DND-41 (cell line): ENCODE measurements at regions not wholly inside any gene's neighbourhood (a gene's known extent, or its start where the extent isn't known, plus 50 kb on each side); places are given as distances from the start of the nearest gene placed in this dataset.

Source experiments
- ATAC-seq: fragments of 200-7000 bp; cut with Tn5 transposase; 3 replicates; pipeline ENCODE4 v1.9.1; 2021; ENCODE audit warnings: low read depth; ENCODE audit not compliant: insufficient read depth
- DNase-seq: peaks from one replicate; pipeline ENCODE4 v3.0.0-alpha.2; 2020
- H2AFZ ChIP-seq: 2 replicates; pipeline ENCODE4 v1.6.0; 2012; ENCODE audit warnings: low read depth, low read length
- H3K27ac ChIP-seq: 2 replicates; pipeline ENCODE4 v1.5.1; 2012; ENCODE audit warnings: low read length, inconsistent platforms
- H3K27me3 ChIP-seq: fragments of 200-600 bp; sonication (generic); 2 replicates; pipeline ENCODE4 v1.6.0; 2012; ENCODE audit warnings: low read length, mild to moderate bottlenecking, inconsistent platforms; ENCODE audit not compliant: insufficient read depth, poor library complexity
- H3K36me3 ChIP-seq: 2 replicates; pipeline ENCODE4 v1.5.1; 2012; ENCODE audit warnings: low read length, inconsistent platforms; ENCODE audit not compliant: insufficient read depth
- H3K4me1 ChIP-seq: 2 replicates; pipeline ENCODE4 v1.5.1; 2012; ENCODE audit warnings: mild to moderate bottlenecking, low read length; ENCODE audit not compliant: insufficient read depth
- H3K4me2 ChIP-seq: 2 replicates; pipeline ENCODE4 v1.6.0; 2012; ENCODE audit warnings: mild to moderate bottlenecking, moderate library complexity, low read length, inconsistent platforms; ENCODE audit not compliant: insufficient read depth
- H3K4me3 ChIP-seq, 2 experiments: fragments of 200-600 bp in 1 of 2; shearing (Covaris generic) in 1 of 2; 2 replicates each; pipeline ENCODE4 v1.5.1; 2012 to 2016; ENCODE audit warnings: inconsistent platforms in 2 of 2, low read length in 2 of 2, mild to moderate bottlenecking in 2 of 2, low read depth in 1 of 2, moderate library complexity in 1 of 2
- H3K79me2 ChIP-seq: 2 replicates; pipeline ENCODE4 v1.6.0; 2012; ENCODE audit warnings: low read length, inconsistent platforms; ENCODE audit not compliant: insufficient read depth
- H3K9ac ChIP-seq: 2 replicates; pipeline ENCODE4 v1.6.0; 2012; ENCODE audit warnings: low read depth, mild to moderate bottlenecking, inconsistent platforms, low read length, moderate library complexity
- H3K9me3 ChIP-seq: 2 replicates; pipeline ENCODE4 v1.5.1; 2012; ENCODE audit warnings: low read length, moderate library complexity, mild to moderate bottlenecking, inconsistent platforms; ENCODE audit not compliant: insufficient read depth, severe bottlenecking
- H4K20me1 ChIP-seq: 2 replicates; pipeline ENCODE4 v1.6.0; 2012; ENCODE audit warnings: low read length; ENCODE audit not compliant: insufficient read depth
- EZH2 ChIP-seq: IDR thresholded peaks from 3 replicates; pipeline ENCODE4 v1.6.1; 2012; ENCODE audit warnings: borderline replicate concordance, low read depth, mild to moderate bottlenecking, moderate library complexity, low read length, inconsistent platforms; ENCODE audit not compliant: severe bottlenecking
- TF ChIP-seq, protein P1 (sequence below): IDR thresholded peaks from 2 replicates; pipeline ENCODE4 v1.5.1; 2012; ENCODE audit warnings: borderline replicate concordance, low read length, moderate library complexity, mild to moderate bottlenecking; ENCODE audit not compliant: poor library complexity, severe bottlenecking; ENCODE audit errors: extremely low read depth

- Histone ChIP-seq H3K27me3 (peaks cover 12% of the 10 kb centered on the region), H3K4me2 (no peak overlapping the region), H3K36me3 (no peaks in the 10 kb centered on the region), H3K79me2 (no peaks in the 10 kb centered on the region), H3K4me3 (no peak overlapping the region), H4K20me1 (no peaks in the 10 kb centered on the region), H3K9ac (no peak overlapping the region), H2AFZ (no peak overlapping the region), H3K9me3 (no peaks in the 10 kb centered on the region), H3K4me1 (no peaks in the 10 kb centered on the region), H3K27ac (no peak overlapping the region)
- TF ChIP-seq EZH2: no peak
- TF ChIP-seq, protein P1, sequence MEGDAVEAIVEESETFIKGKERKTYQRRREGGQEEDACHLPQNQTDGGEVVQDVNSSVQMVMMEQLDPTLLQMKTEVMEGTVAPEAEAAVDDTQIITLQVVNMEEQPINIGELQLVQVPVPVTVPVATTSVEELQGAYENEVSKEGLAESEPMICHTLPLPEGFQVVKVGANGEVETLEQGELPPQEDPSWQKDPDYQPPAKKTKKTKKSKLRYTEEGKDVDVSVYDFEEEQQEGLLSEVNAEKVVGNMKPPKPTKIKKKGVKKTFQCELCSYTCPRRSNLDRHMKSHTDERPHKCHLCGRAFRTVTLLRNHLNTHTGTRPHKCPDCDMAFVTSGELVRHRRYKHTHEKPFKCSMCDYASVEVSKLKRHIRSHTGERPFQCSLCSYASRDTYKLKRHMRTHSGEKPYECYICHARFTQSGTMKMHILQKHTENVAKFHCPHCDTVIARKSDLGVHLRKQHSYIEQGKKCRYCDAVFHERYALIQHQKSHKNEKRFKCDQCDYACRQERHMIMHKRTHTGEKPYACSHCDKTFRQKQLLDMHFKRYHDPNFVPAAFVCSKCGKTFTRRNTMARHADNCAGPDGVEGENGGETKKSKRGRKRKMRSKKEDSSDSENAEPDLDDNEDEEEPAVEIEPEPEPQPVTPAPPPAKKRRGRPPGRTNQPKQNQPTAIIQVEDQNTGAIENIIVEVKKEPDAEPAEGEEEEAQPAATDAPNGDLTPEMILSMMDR: no peak
- ATAC-seq (no peak), DNase-seq (no peak)
Observed at GRCh38 chr17:33776304-33776703, 478.8 kb upstream of the CCL2 start.

DNA sequence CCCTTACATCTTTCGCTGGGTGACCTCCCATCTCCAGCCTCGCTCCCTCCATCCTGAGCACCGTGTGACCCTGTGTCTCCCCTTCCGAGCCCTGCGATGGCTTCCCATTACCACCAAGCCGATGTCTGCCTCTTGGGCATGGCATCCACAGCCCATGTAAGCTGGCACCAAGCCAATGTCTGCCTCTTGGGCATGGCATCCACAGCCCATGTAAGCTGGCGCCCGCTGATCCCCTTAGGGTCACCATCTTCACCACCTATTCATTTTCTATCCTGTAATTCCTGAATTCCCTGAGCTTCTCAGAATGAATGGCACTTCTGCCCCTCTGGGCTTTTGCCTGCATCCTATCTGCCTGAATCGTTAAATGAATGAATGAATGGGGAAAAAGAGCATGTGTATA lies 478.2 kb upstream of the CCL2 start:
- Histone ChIP-seq H3K4me2 (no peak overlapping the region), H3K27ac (no peak overlapping the region), H3K4me1 (no peaks in the 10 kb centered on the region), H3K9me3 (no peaks in the 10 kb centered on the region), H2AFZ (no peak overlapping the region), H3K79me2 (no peaks in the 10 kb centered on the region), H4K20me1 (no peaks in the 10 kb centered on the region), H3K9ac (no peak overlapping the region), H3K36me3 (no peaks in the 10 kb centered on the region), H3K4me3 (no peak overlapping the region), H3K27me3 (peaks cover 12% of the 10 kb centered on the region)
- no peak for ATAC-seq
- DNase-seq: no peak
- no peak for TF ChIP-seq EZH2
- TF ChIP-seq, protein P1: no peak

- TF ChIP-seq, protein P1: no peak
- no peak for TF ChIP-seq EZH2
- H4K20me1 ChIP-seq: no peaks in the 10 kb centered on the region
- no peaks in the 10 kb centered on the region for H3K79me2 ChIP-seq
Observed at GRCh38 chr17:33777674-33778073, 477.4 kb upstream of the CCL2 start.

More at GRCh38 chr17:33777674-33778073, 477.4 kb upstream of the CCL2 start:
- Histone ChIP-seq H3K36me3 (no peaks in the 10 kb centered on the region), H3K9ac (no peak overlapping the region), H3K4me2 (no peak overlapping the region), H3K4me3 (no peak overlapping the region), H3K9me3 (no peaks in the 10 kb centered on the region), H3K4me1 (no peaks in the 10 kb centered on the region), H3K27me3 (peaks cover 10% of the 10 kb centered on the region), H3K27ac (no peak overlapping the region), H2AFZ (no peak overlapping the region)
- no peak for ATAC-seq
- DNase-seq: no peak
